ENCODE measurements at regions not wholly inside any gene's neighbourhood (a gene's known extent, or its start where the extent isn't known, plus 50 kb on each side); places are given as distances from the start of the nearest gene placed in this dataset.

DNA sequence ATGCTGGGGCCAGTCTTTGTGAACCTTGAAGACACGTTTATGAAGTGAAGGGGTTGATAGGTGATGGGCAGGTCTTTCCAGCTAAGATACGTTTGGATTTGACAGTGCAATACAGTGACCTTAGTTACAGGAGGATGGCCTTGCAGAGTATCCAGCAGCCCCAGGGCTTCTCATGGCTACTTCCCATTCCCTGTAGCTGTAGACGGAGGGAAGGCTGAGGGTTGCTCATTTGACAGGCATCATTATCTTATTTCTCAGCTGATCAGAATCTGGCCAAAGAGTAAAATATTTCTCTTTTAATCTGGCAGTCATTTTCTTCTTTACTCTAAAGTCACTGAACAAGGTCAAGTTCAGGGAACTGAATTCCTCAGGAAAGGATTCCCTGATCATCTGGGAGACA is 85.1 kb upstream of the RMDN2 start:
- TF ChIP-seq, protein P1, sequence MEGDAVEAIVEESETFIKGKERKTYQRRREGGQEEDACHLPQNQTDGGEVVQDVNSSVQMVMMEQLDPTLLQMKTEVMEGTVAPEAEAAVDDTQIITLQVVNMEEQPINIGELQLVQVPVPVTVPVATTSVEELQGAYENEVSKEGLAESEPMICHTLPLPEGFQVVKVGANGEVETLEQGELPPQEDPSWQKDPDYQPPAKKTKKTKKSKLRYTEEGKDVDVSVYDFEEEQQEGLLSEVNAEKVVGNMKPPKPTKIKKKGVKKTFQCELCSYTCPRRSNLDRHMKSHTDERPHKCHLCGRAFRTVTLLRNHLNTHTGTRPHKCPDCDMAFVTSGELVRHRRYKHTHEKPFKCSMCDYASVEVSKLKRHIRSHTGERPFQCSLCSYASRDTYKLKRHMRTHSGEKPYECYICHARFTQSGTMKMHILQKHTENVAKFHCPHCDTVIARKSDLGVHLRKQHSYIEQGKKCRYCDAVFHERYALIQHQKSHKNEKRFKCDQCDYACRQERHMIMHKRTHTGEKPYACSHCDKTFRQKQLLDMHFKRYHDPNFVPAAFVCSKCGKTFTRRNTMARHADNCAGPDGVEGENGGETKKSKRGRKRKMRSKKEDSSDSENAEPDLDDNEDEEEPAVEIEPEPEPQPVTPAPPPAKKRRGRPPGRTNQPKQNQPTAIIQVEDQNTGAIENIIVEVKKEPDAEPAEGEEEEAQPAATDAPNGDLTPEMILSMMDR (conservative IDR thresholded peaks at IDR 0.05; ENCODE audit: low read length): no peak
- TF ChIP-seq EZH2phosphoT487 (IDR thresholded peaks at IDR 0.05; ENCODE audit: borderline replicate concordance): no peak

Measured in Loucy (cell line).